SU-DHL-6 (cell line): ENCODE measurements at regions not wholly inside any gene's neighbourhood (a gene's known extent, or its start where the extent isn't known, plus 50 kb on each side); places are given as distances from the start of the nearest gene placed in this dataset.

Experiments used
- EZH2phosphoT487 ChIP-seq: fragments of 200-600 bp; sonication (generic), shearing (Covaris generic); conservative IDR thresholded peaks from 2 replicates; pipeline ENCODE4 v1.6.1; 2018; ENCODE audit warnings: mild to moderate bottlenecking, antibody characterized with exemption, low read length, moderate library complexity, mixed read lengths
- TF ChIP-seq, protein P1 (sequence below): fragments of 200-600 bp; sonication (generic); IDR thresholded peaks from one replicate; pipeline ENCODE4 v1.5.1; 2017; ENCODE audit warnings: antibody characterized with exemption, mild to moderate bottlenecking, low read length, moderate library complexity; ENCODE audit not compliant: insufficient read depth, poor library complexity, severe bottlenecking

DNA sequence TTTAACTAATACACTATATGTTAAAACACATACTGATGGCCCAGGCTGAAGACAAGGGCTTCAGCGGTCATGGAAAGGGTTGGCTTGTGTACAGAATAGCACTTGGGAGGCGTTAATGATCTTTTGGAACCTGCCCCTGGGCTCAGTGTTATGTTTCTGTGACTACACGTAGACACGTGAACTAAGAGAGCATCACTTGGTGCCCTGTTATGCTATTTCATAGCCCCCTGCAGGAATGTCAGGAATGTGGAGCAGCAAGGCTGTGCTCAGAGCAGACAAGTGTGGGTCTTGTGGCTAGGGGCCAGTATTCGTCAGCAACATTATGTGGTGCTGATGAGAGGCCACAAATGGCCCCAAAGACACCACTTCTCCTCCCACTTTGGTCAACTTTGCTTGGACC is 132.4 kb downstream of the MAP3K21 start:
- TF ChIP-seq, protein P1, sequence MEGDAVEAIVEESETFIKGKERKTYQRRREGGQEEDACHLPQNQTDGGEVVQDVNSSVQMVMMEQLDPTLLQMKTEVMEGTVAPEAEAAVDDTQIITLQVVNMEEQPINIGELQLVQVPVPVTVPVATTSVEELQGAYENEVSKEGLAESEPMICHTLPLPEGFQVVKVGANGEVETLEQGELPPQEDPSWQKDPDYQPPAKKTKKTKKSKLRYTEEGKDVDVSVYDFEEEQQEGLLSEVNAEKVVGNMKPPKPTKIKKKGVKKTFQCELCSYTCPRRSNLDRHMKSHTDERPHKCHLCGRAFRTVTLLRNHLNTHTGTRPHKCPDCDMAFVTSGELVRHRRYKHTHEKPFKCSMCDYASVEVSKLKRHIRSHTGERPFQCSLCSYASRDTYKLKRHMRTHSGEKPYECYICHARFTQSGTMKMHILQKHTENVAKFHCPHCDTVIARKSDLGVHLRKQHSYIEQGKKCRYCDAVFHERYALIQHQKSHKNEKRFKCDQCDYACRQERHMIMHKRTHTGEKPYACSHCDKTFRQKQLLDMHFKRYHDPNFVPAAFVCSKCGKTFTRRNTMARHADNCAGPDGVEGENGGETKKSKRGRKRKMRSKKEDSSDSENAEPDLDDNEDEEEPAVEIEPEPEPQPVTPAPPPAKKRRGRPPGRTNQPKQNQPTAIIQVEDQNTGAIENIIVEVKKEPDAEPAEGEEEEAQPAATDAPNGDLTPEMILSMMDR, result no peak
- no peak for TF ChIP-seq EZH2phosphoT487
